HFFc6 (cell line): ENCODE measurements at regions not wholly inside any gene's neighbourhood (a gene's known extent, or its start where the extent isn't known, plus 50 kb on each side); places are given as distances from the start of the nearest gene placed in this dataset.

Experiments used
- DNase-seq: peaks from one replicate; pipeline ENCODE4 v3.0.0-alpha.2; 2018
- H3K27ac Mint-ChIP-seq: 2 replicates; pipeline ENCODE4 v1.8.0; 2020; ENCODE audit warnings: mild to moderate bottlenecking, mixed read lengths
- H3K27me3 Mint-ChIP-seq: 2 replicates; pipeline ENCODE4 v1.8.0; 2021; ENCODE audit warnings: mild to moderate bottlenecking, moderate library complexity, mixed read lengths; ENCODE audit not compliant: insufficient read depth
- H3K36me3 Mint-ChIP-seq: 2 replicates; pipeline ENCODE4 v1.8.0; 2021; ENCODE audit warnings: low read depth, mixed read lengths
- H3K4me1 Mint-ChIP-seq: 2 replicates; pipeline ENCODE4 v1.8.0; 2020; ENCODE audit warnings: low read depth, mixed read lengths
- H3K4me3 Mint-ChIP-seq: 2 replicates; pipeline ENCODE4 v1.8.0; 2020; ENCODE audit warnings: mild to moderate bottlenecking, moderate library complexity, mixed read lengths
- H3K9me3 Mint-ChIP-seq: 2 replicates; pipeline ENCODE4 v1.8.0; 2020; ENCODE audit warnings: mild to moderate bottlenecking, mixed read lengths
- TF ChIP-seq, protein P1 (sequence below): fragments of 200-600 bp; sonication (generic); IDR thresholded peaks from 2 replicates; pipeline ENCODE4 v1.5.0; 2021; ENCODE audit warnings: antibody characterized with exemption, mild to moderate bottlenecking

DNA sequence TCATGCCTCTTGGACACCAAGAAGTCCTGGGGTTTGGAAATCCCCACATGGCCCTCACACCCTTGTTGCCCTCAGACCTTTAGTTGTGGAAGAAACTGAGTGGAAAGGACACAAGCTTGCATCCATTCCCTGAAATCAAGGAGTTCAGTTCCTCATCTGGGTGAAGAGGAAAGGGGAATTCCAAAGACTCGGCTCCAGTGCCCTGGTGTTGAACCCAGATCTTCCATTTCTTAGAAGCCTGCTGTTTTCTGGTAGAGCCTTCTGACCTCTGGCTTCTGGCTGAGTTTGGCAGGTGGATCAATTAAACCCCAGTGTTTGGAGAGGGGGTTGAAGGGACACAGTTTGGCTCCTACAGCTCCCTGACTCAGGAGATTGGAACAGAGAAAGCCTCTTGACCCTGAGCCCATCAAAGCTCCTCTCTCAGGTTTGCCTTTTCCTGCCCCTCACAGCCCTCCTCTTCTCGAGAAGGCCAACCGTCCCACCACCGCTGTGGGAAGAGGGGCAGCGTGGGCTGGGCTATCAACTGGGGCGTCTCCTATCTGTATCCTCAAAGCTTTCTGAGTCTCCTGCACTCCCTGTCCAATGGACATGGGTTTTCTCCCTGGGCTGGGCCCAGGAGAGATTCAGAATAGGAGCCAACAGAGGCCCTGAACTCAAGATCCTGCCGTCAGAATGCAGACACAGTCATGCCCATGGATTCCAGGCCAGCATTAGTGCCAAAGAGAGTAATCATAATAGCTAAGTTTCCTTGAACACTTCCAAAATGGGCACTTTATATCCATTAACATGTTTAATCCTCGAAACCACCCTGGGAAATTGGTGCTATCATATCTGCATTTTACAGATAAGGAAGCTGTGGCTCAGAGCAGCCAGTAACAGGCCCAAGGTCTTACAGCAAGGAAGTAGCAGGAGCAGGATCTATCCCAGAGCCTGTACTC lies 146.2 kb downstream of the VEGFA start:
- TF ChIP-seq, protein P1, sequence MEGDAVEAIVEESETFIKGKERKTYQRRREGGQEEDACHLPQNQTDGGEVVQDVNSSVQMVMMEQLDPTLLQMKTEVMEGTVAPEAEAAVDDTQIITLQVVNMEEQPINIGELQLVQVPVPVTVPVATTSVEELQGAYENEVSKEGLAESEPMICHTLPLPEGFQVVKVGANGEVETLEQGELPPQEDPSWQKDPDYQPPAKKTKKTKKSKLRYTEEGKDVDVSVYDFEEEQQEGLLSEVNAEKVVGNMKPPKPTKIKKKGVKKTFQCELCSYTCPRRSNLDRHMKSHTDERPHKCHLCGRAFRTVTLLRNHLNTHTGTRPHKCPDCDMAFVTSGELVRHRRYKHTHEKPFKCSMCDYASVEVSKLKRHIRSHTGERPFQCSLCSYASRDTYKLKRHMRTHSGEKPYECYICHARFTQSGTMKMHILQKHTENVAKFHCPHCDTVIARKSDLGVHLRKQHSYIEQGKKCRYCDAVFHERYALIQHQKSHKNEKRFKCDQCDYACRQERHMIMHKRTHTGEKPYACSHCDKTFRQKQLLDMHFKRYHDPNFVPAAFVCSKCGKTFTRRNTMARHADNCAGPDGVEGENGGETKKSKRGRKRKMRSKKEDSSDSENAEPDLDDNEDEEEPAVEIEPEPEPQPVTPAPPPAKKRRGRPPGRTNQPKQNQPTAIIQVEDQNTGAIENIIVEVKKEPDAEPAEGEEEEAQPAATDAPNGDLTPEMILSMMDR = no peak
- H3K4me1 Mint-ChIP-seq = peaks cover 48% of the 10 kb centered on the region
- H3K4me3 Mint-ChIP-seq = no peak overlapping the region
- peak; percentile 38 for DNase-seq
- peak overlapping the region; percentile 20; the same call in 1 of the 2 replicates for H3K27ac Mint-ChIP-seq
- H3K36me3 Mint-ChIP-seq = no peaks in the 10 kb centered on the region
- peaks cover 4% of the 10 kb centered on the region for H3K27me3 Mint-ChIP-seq
- H3K9me3 Mint-ChIP-seq = no peaks in the 10 kb centered on the region

DNA sequence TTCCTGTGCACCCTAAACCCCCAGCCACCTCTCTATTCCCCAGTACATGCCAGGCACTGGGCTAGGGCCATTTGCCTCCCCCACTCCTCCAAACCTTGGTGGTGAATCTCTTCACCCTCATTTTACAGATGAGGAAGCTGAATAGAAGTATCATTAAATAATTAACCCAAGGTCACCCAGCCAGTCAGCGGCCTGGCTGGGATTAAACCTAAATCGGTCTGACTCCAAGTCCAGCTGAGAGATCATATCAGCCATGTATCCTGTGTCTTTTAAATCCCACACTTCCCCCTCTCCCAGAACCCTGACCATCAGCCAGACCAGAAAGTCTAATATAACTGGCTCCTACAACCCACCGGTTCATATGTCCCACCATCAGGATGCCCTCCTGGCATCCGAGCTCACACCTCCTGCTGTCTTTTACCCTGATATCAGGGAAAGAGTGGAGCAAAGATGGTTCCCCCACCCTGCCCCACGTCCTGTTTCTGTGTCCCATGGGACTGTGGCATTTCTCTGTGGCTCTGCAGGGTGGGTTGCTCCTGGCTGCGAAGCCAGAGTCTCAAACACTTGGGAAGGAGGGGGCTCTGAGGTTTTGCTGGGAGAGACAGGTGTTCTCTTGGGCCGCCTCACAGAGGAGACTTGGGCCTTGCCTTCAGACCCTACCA lies 145.3 kb downstream of the VEGFA start:
- no peak overlapping the region for H3K27ac Mint-ChIP-seq
- peaks cover 1% of the 10 kb centered on the region for H3K27me3 Mint-ChIP-seq
- peaks cover 56% of the 10 kb centered on the region for H3K4me1 Mint-ChIP-seq
- no peak for DNase-seq
- TF ChIP-seq, protein P1 = no peak
- H3K9me3 Mint-ChIP-seq = no peaks in the 10 kb centered on the region
- no peaks in the 10 kb centered on the region for H3K36me3 Mint-ChIP-seq
- H3K4me3 Mint-ChIP-seq = no peak overlapping the region

DNA sequence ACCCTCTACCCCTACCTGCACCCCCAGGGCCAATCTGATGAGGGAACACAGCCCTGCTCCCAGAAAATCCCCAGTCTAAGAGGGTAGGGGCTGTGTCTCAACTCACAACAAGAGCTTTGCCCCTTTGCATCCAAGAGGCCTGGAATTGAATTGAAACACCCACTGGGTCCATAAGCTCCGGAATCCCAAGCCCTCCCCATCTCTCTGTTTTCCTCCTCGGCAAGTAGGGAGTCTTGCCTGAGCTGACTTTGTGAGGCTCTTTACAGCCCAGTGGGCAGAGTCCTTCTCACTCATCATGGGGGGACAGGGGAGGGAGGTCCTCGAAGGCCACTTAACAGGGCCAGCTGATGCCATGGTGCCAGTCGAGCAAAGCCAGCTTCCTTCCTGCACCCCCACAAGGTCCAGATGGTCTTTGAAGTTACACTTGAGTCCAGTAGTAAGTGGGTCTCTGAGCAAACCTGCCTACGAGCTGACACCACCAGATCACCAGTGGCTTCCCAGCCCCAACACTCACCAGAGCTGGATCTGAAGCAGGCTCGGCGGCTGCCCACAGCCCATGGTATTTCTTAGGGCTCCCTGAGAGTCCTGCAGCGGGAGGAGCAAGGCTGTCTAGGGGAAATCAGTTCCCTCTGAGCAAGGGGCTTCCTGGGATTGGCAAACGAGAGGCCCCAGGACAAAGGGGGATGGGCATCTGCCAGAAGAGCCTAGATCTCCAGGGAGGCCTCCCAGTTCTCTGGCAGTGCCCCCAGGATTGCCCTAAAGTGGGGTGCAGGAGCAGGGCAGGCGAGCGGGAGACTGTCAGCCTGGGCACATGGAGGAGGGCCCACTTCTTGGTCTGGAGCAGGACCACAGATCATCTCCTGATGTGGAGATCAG lies 144.5 kb downstream of the VEGFA start:
- H3K4me3 Mint-ChIP-seq = no peak overlapping the region
- H3K9me3 Mint-ChIP-seq = no peaks in the 10 kb centered on the region
- H3K27ac Mint-ChIP-seq = peak overlapping the region; percentile 31; the same call in 1 of the 2 replicates
- peaks cover 56% of the 10 kb centered on the region for H3K4me1 Mint-ChIP-seq
- TF ChIP-seq, protein P1 = no peak
- peaks cover 1% of the 10 kb centered on the region for H3K27me3 Mint-ChIP-seq
- no peak for DNase-seq
- no peaks in the 10 kb centered on the region for H3K36me3 Mint-ChIP-seq

DNA sequence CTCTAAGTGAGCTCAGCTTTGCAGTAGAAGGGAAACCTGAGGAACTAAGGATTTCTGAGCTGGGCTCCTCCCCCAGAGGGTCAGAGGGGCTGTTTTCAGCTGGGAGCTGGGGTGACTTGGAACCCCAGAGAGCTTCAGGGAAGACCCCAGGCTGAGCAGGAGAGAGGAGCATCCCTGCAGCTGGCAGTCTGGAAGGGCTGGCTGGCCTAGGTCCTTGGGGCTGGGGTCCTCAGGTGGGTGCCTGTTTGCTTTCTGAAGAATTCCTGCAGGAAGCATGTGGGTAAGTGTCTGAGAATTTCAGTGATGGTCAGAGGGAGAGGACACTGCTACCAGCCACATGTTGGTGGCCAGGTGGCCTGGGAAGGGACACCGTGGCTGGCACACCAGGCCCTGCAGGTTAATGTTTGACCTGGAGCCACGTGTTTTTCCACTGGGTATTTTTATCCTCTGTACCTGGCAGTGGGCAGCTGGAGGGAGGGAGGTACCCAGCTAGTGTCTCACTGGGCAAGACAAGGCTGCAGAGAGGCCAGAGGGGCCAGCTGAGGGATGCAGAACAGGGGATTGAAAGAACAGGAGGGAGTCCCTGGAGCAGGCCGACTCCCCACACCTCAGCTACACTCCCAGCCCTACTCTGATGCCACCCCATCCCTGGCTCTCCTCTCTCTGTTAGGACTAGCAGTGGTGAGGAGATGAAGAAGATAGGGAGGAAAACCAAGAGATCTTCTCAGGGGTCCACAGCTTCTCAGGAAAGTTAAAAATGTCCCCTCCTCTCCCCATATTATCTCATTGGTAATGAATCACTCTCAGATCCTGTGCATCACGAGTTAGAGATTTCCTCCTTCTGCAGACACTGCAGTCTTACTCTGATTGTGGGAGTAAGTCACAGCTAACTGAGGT lies 143.6 kb downstream of the VEGFA start:
- Mint-ChIP-seq H3K27me3 (peaks cover 1% of the 10 kb centered on the region), H3K4me1 (peaks cover 56% of the 10 kb centered on the region), H3K27ac (peak overlapping the region; percentile 31), H3K4me3 (no peak overlapping the region), H3K36me3 (no peaks in the 10 kb centered on the region), H3K9me3 (no peaks in the 10 kb centered on the region)
- DNase-seq = peak; percentile 11
- TF ChIP-seq, protein P1 = no peak
